ENCODE measurements at regions not wholly inside any gene's neighbourhood (a gene's known extent, or its start where the extent isn't known, plus 50 kb on each side); places are given as distances from the start of the nearest gene placed in this dataset.

DNA sequence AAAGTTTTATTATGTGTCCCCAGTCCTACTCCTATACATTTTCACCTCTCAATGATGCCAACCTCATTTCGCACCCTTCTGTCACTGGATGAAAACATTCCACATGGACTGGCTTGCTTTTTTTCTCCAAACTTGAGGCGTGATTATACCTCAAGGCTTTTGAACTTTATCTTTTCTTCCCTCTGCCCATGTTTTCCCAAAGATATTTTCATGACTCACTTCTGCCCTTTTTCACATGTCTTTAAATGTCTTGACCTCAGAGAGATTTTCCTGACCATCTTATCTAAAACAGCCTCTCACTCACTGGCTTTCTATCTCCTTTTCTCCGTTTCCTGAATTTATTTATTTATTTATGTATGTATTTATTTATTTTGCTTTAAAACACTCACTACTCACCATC lies 659.0 kb downstream of the PTPRC start:
- no peak for DNase-seq

DNA sequence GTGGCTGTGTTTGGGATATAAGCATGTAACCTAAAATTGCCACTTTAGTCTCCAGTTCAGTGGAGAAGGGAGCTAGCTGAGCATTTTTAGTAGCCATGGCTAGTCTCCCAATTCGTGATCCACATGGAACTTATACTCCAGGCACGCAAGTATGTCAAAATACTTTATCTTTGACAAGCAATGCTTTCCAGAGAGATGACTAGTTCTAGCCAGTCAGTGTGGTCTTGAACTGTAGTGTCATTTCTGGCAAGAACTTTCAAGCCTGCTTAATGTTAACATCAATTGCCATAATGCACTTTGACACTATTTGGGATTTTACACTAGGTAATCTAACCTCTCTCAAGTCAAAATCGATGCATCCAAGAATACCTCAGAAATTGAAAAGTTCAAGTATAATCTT lies 660.0 kb downstream of the PTPRC start:
- no peak for DNase-seq

DNA sequence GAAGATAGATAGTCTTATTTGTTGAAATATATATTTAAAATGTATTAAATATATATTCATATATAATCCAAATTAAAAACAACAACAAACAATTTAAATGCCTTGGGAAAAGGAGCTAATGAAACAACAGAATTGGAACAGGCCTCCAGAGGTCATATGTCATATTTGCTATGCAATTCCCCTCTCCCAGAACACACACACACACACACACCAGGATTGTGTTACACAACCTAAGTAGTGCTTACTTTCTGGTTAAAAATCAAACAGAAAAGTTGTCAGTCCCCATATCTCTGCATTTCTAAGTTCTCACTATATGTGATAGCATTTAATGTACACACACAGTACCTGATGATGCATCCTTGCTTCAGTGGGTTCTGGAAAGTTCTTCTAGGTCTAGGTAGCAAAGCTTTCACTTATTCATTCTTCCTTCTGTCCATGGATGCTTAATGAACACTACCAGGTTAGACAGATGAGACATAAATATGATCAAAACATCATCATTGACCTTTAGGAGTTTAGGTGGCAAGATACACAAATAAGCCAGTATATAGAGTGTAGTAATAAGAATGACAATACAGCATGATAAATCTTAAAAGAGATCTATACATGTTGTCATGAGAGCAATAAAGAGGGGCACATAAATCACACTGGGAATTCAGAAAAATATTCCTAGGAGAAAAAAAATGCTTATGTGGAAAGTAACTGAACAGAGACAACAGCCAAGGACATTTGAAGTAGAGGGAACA lies 662.8 kb downstream of the PTPRC start:
- DNase-seq = no peak

DNA sequence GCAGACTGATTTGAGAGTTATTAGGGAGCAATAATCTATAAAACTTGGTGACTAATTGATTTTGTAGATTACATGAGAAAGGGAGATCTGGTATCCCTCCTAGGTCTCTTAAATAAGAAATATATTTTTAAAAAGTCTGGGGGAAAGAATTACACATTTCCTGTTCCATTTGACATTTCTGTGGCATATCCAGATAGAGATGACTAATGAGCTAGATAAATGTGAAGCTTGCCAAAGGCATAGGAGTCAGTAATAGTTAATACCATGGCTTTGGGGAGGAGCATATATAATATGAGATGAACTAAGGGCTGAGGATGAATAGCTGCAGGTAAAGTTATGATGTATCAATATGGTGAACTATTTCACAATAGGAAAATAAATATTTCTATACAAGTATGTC lies 663.7 kb downstream of the PTPRC start:
- DNase-seq = no peak

DNA sequence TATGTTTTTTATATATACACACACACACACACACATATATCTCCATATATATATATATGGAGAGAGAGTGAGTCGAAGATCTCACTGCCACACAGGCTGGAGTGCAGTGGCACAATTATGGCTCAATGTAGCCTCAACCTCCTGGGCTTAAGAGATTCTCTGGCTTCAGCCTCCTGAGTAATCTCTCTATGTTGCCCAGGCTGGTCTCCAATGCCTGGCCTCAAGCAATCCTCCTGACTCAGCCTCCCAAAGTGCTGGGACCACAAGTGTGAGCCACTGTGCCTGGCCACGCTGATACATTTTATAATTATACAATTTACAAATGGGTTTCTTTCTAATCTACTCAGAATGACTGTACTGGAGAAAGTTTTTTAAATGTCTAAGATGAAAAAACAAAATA lies 664.2 kb downstream of the PTPRC start:
- DNase-seq = no peak

DNA sequence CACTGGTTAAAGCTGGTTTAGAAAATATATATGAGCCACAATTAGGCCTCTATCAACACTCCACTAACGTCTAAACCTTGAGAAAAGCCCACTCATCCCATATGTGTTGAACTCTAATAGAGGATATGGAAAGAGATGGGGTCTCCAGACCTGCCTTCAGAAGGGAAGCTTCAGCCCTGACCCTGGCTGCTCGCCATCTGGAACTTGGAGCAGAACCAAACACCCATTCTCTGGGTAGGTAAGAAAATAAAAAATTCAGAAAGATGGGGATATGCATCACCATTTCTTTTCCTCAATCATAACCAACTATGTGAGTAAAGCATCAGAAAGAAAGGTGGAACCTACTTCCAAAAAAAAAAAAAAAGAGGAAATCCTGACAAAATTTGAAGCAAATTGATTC lies 666.2 kb downstream of the PTPRC start:
- DNase-seq = no peak

DNA sequence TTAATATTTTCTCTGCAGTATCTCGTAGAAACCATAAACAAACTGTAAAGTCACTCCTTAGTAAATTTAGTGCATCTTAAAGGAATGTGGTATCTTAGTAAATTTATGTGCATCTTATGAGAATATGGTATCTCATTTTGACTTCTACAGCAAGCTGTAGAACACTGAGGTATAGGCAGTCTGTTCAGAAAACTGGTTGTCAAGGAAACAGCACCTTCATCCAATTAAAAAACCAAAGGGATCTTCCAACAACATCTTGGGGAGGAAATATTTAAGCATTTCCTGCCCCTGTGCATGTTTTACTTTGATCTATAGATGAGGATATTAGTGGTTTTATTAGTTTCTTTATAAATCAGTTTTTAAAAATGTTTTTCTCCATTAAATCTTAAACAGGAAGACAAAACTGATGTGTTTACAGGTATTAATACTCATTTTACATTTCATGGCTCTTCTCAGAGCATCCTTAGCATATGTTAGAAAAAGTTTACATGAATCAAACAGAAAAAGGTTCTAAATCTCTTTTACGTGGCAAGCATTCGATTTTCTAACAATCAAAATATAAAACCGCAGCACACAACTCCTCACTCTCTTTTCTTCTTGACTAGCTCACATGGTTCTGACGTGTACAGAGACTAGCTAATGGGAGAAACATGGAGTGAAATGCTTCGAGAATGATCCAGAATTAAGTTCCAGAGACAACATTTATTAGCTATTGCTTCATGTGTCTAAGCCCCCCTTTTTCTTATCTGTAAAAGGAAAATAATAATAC lies 668.8 kb downstream of the PTPRC start:
- no peak for DNase-seq

DNA sequence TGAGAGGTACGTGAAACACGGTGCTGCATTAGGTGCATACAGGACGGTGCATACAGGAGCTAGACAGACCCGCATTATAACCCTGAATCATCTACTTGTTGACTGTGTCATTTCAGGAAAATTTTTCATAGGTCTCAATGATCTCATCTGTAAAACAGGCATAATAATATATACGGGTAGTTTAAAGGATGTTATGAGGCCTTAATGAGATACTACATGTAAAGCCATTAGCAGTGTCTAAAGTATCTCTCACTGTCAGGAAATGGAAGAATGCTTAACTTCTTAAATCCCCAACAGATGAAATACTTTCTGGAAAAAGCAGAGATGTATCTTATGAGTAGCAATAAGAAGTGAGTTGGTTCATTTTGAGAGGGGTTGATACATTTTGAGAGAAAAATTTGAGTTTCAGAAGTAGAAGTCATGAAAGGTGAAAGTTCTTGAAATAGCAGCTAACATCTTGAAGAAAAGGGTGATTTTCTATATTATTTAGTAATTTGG lies 669.6 kb downstream of the PTPRC start:
- no peak for DNase-seq

DNA sequence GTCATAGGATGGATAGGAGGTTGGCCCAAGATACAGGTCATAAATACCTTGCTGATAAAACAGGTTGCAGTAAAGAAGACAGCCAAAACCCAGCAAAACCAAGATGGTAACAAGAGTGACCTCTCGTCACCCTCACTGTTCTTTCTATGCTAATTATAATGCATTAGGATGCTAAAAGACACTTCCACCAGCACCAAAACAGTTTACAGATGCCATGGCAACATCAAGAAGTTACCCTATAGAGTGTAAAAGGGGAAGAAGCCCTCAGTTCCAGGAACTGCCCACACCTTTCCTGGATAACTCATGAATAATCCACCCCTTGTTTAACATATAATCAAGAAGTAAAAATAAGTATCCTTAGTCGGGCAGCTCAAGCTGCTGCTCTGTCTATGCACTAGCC lies 671.9 kb downstream of the PTPRC start:
- DNase-seq = no peak

DNA sequence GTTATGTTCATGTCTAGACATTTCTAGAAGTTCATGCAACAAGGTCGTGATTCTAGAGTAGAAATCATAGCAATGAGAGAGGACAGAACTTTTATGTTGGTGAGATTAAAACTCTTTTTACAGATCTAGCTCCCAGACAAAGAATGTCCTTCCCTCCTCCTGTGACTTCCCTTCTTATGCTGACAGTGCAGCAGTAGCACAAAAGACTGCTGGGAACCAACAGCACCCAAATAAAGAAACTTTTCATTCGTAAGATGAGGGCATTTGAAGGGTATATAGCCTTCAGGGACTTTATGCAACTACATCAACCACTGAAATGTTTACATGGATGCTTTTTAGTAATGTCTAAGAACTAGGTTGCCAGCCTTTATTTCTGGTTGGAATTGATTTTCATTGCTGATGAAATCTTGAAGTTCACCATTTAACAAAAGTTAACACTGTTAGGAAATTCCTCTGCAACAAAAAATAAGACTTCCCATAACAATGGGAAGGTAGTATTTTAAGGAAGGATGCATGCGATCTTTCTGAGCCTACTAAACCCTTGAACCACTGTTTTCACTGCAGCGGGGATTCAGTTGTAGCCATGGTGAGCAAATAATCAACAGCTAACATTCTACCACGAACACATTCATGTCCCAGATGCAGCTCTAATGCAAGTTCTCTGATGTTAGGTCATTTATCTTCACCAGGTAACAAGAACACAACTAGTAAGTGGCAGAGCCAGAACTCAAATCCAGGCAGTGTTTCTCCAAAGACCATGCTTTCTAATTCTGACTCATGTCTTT lies 672.8 kb downstream of the PTPRC start:
- DNase-seq = no peak

DNA sequence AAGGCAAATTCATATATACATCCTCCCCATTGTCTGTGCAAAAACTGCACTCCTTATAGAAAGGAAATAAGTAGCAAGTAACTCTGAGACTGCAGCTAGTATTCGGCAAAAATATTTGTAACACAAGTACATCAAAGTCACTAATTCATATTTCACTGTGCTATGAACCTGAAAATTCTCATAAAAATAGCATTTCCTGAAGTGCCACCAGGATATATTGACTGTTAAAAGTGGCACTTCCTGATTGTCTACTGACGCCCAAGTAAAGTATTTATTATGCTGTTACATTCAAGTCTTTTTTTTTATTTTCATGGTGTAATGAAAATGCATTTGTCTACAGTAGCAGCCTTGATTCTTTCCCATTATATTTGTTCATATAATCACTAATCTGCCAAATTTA lies 673.8 kb downstream of the PTPRC start:
- no peak for DNase-seq

DNA sequence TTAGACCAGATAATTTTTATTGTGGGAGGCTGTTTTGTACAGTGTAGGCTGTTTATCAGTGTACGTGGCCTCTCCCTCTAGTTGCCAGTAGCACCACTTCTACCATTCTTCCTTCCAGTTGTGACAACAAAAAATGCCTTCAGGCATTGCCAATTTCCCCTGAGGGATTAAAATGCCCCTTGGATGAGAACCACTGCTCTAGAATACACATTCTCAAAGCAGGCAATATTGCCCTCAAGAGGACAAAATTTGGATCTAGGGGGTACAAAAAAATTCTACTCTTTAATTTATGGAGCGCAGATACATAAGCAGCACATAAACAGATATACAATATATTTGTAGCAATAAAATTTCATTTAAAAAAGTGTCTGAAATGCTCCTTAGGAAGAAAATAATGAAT lies 674.6 kb downstream of the PTPRC start:
- no peak for DNase-seq

DNA sequence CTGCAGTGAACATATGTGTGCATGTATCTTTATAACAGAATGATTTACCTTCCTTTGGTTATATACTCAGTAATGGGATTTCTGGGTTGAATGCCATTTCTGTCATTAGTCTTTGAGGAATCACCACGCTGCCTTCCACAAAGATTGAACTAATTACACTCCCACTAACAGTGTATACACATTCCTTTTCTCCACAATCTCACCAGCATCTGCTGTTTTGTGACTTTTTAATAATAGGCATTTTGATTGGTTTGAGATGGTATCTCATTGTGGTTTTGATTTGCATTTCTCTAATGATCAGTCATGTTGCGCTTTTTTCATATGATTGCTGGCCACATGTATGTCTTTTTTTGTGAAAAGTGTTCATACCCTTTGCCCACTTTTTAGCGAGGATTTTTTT lies 680.5 kb downstream of the PTPRC start:
- DNase-seq = no peak

DNA sequence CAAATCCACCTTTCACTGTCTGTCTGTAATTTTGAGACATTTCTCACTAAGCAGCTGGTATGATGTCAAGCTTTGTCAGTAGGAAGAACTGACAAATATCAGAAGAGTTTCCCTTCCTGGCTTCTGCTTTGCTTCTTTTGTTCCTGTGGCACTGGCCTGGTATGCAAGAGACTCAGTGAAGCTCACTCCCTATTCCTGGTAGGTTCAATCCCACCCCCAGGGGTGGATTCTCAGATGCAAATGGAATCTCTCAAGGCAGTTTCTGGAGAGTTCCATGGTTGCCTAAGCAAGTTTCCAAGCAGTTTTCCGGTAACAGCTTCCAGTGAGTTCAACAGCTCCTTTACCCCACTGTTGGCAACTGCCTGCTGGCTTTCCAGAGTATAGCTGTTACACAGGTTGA lies 683.4 kb downstream of the PTPRC start:
- DNase-seq = no peak

DNA sequence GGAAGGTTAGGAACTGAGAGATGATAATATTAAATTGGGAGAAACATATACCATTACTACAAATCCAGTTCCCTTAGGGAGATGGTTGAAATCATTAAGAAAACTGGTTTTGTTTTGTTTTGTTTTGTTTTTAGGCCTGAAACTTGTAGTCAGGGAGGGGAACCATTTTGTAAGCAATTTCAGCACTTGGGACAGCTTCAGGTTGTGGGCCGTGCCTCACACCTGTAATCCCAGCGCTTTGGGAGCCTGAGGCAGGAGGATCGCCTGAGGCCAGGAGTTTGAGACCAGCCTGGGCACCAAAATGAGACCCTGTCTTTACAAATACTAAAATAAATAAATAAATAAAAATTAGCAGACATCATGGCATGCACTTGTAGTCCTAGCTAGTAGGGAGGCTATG lies 694.3 kb upstream of the NR5A2 start:
- no peak for DNase-seq

DNA sequence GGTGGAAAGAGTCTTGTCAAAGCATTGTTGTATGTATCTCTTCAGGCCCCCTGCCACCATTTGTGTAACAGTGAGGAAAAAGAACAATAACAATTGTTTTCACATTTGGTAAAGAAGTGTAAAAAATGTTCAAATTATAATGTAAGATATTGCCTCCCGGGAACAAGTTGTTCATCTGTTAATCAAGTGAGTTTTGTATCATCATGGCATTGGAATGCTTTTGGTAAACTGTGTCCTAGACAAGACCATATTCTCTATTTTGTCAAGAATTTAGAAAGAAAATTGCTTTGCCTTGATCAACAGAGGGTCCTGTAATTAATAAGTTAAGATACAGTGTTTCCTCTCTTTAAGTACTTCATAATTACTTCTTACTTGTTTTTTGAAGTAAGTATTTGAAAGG lies 692.0 kb upstream of the NR5A2 start:
- no peak for DNase-seq

DNA sequence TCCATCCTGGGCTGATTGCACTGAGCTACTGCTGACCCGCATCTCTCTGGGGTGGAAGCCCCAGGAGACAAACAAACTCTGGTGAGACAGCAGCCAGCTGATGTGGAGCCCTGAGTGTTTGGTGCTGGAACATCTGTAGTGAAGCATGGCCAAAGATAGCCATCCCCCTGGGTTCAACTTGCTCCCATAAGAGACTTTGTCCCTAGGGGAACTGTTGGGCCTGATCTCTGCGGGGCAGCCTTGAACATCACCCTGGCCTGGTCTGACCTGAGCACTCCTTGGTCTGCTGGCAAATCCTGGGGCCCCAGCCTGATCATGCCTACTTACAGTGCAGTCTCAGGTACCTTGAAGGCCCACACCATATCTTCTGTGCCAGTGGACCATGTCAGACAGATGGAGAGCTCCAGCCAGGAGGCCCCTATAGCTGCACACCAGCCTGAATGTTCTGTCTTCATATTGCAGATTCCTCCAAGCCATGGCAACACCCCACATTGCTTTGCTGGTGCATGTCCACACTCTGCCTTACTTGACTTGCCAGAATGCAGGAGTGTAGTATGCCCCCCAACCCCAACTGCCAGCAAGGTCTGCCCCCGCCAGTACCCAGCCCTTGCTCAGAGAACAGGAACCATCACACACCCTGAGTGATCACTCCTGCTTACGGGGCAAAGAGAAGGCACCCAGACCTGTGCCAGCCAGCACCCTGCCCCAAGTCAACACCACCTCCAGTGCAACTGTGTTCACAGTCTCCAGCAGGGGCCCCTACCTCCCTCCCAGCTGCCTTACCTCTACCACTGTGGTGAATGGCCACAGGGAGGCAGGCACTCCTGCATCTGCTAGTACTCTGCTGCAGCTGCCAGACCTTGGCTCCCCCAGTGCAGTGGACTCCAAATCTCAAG lies 690.5 kb upstream of the NR5A2 start:
- DNase-seq = no peak

DNA sequence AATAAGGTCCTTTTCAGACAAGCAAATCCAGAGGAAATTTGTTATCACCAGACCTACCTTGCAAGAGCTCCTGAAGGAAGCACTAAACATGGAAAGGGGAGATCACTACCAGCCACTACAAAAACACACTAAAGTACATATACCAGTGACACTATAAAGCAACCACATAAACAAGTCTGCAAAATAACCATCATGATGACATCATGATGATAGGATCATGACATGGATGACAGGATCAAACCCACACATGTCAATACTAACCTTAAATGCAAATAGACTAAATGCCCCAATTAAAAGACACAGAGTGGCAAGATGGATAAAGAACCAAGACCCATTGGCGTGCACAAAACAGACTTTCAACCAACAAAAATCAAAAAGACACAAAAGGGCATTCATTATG lies 688.8 kb upstream of the NR5A2 start:
- DNase-seq = no peak

DNA sequence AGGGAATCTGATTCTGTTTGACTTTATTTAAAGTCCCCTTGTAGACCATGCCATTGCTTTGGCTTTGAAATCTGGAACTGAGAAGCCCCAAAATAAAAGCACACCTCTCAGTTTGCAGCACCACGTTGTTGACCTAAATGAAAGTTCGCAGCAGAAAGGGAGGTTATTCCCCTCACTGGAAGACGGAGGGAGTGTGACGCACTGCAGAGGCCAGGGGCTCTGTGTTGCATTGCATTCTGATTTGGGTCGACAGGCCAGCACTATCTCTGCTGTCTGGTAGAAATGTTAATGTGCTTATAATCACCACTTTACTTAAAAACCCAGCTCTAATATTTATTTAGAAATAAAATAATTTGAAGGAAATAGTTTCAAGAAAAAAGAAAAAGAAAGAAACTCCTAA lies 675.2 kb upstream of the NR5A2 start:
- DNase-seq = no peak

DNA sequence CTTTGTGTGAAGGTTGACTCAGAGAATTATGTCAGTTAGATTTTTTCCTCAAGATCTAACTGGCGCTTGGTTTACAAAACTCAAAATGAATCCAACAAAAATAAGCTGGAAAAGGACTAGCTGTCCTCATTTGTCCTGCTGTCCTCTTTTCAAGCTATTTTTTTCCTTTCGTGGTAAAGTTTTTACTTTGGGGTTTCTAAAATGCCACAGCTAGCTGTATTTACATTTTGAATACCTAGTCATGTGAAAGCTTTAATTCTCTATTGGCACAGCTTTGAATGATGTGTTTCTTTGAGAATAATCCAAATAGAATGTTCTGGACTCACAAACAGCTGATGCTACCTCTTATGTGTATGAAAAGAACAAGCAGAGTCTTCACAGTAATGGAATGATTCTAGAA lies 673.6 kb upstream of the NR5A2 start:
- no peak for DNase-seq

DNA sequence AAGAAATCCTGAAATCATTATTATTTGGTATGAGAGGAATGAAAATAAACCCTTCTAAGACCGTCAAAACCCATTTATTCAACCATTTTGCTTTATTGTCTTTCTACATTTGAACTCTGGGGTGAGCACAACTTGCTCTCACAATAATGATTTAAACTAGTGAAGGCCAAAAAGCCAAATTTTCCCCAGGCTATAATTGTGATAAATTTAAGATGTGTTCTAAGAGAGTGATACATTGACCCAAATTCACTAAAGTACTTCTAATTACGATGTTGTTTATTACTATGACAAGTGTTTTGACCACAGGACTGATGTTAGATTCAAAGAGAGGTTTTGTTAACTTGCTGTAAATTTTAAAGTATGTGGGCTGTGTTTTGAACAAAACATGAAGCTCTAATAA lies 670.9 kb upstream of the NR5A2 start:
- no peak for DNase-seq

DNA sequence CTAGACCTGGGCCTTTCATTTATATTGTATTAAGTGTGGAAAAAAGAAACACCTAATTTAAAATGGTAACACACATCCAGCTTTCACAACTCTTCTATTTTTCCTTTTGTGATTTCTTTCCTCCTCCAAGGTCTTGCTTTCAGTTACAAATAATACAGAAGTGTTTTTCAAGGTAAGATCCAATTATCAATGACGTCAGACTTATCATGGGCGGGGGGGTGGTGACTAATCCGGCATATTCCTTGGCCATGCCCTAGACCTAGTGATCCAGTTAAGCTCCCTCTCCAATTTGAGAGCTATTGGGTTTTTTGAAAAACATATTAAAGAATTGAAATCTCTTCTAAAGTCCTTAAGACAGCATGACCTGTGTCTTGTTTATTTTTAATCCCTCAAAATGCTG lies 669.9 kb upstream of the NR5A2 start:
- no peak for DNase-seq

DNA sequence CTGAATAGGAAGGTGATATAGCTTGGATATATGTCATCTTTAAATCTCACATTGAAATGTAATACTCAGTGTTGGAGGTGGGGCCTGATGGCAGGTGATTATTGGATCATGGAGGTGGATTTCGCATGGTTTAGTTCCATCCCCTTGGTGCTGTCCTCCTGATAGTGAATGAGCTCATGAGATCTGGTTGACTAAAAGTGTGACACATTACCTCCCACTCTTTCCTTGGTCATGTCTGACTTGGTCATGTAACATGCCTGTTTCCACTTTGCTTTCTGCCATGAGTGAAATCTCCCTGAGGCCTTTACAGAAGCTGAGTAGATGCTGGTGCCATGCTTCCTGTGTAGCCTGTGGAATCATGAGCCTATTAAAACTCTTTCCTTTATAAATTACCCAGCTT lies 664.5 kb upstream of the NR5A2 start:
- DNase-seq = no peak

Measured in activated effector memory CD4-positive, alpha-beta T cell treated with anti-CD3 and anti-CD28 coated beads, Interleukin-2, amount 50 U/mL, for 16 hours (primary cell).